ENCODE measurements at regions not wholly inside any gene's neighbourhood (a gene's known extent, or its start where the extent isn't known, plus 50 kb on each side); places are given as distances from the start of the nearest gene placed in this dataset.

GRCh38 chr5:161058781-161059180 is 206.8 kb upstream of the ATP10B start:
- TF ChIP-seq, protein P1, sequence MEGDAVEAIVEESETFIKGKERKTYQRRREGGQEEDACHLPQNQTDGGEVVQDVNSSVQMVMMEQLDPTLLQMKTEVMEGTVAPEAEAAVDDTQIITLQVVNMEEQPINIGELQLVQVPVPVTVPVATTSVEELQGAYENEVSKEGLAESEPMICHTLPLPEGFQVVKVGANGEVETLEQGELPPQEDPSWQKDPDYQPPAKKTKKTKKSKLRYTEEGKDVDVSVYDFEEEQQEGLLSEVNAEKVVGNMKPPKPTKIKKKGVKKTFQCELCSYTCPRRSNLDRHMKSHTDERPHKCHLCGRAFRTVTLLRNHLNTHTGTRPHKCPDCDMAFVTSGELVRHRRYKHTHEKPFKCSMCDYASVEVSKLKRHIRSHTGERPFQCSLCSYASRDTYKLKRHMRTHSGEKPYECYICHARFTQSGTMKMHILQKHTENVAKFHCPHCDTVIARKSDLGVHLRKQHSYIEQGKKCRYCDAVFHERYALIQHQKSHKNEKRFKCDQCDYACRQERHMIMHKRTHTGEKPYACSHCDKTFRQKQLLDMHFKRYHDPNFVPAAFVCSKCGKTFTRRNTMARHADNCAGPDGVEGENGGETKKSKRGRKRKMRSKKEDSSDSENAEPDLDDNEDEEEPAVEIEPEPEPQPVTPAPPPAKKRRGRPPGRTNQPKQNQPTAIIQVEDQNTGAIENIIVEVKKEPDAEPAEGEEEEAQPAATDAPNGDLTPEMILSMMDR (IDR thresholded peaks at IDR 0.05) = no peak
- no peak for TF ChIP-seq POLR2A (IDR thresholded peaks at IDR 0.05)
- no peak for TF ChIP-seq EP300 (IDR thresholded peaks at IDR 0.05)

All from gastroesophageal sphincter (tissue), 3 donors.